SK-N-MC (cell line): ENCODE measurements at regions not wholly inside any gene's neighbourhood (a gene's known extent, or its start where the extent isn't known, plus 50 kb on each side); places are given as distances from the start of the nearest gene placed in this dataset.

ENCODE experiments used
- EZH2 ChIP-seq: fragments of 200-600 bp; sonication (generic); IDR thresholded peaks from one replicate; pipeline ENCODE4 v1.6.1; 2017; ENCODE audit warnings: antibody characterized with exemption
- POLR2AphosphoS5 ChIP-seq: IDR thresholded peaks from 2 replicates; pipeline ENCODE4 v1.6.1; 2012; ENCODE audit warnings: mild to moderate bottlenecking, low read depth, low read length, borderline replicate concordance

- no peak for TF ChIP-seq POLR2AphosphoS5
- no peak for TF ChIP-seq EZH2
Measured at GRCh38 chr4:31392923-31393322, 672.8 kb downstream of the PCDH7 start.
